ENCODE measurements at regions not wholly inside any gene's neighbourhood (a gene's known extent, or its start where the extent isn't known, plus 50 kb on each side); places are given as distances from the start of the nearest gene placed in this dataset.

GRCh38 chr3:30300809-30301208 is 305.6 kb upstream of the TGFBR2 start:
- H3K4me3 ChIP-seq (ENCODE audit: low read length): no peak overlapping the region
- no peak overlapping the region for H3K27ac ChIP-seq (ENCODE audit: low read depth, low read length)
- no peaks in the 10 kb centered on the region for H3K4me1 ChIP-seq (ENCODE audit: control insufficient read depth, insufficient read depth, low read length)
- no peaks in the 10 kb centered on the region for H3K36me3 ChIP-seq (ENCODE audit: control insufficient read depth, insufficient read depth, low read length)
- no peaks in the 10 kb centered on the region for H3K27me3 ChIP-seq (ENCODE audit: control insufficient read depth, insufficient read depth, low read length)
- H3K9ac ChIP-seq (ENCODE audit: low read length): no peak overlapping the region

- no peaks in the 10 kb centered on the region for H3K36me3 ChIP-seq (ENCODE audit: control insufficient read depth, insufficient read depth, low read length)
- H3K27ac ChIP-seq (ENCODE audit: low read depth, low read length): no peak overlapping the region
- H3K27me3 ChIP-seq (ENCODE audit: control insufficient read depth, insufficient read depth, low read length): no peaks in the 10 kb centered on the region
- no peak overlapping the region for H3K4me3 ChIP-seq (ENCODE audit: low read length)
- no peaks in the 10 kb centered on the region for H3K4me1 ChIP-seq (ENCODE audit: control insufficient read depth, insufficient read depth, low read length)
- no peak overlapping the region for H3K9ac ChIP-seq (ENCODE audit: low read length)
Observed at GRCh38 chr3:30302027-30302426, 304.4 kb upstream of the TGFBR2 start.

DNA sequence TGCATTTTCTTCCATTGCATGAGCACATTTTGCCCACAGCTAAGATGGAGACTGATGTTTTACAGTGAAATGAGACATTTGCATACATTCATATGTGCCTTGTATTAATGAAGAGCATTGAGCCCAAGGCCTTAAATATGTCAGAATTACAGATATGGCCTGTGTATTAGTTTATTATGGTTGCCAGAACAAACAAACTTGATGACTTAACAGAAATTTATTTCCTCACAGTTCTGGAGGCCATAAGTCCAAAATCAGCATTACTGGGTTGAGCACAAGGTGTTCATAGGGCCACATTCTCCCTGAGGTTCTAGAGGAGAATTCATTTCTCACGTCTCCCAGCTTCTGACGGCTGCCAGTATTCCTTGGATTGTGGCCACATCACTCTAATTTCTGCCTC is 302.6 kb upstream of the TGFBR2 start:
- Histone ChIP-seq H3K27me3 (ENCODE audit: control insufficient read depth, insufficient read depth, low read length) (no peaks in the 10 kb centered on the region), H3K4me1 (ENCODE audit: control insufficient read depth, insufficient read depth, low read length) (peaks cover 6% of the 10 kb centered on the region), H3K36me3 (ENCODE audit: control insufficient read depth, insufficient read depth, low read length) (no peaks in the 10 kb centered on the region), H3K27ac (ENCODE audit: low read depth, low read length) (no peak overlapping the region), H3K4me3 (ENCODE audit: low read length) (no peak overlapping the region), H3K9ac (ENCODE audit: low read length) (no peak overlapping the region)

- H3K27me3 ChIP-seq (ENCODE audit: control insufficient read depth, insufficient read depth, low read length): no peaks in the 10 kb centered on the region
- H3K4me1 ChIP-seq (ENCODE audit: control insufficient read depth, insufficient read depth, low read length): peaks cover 6% of the 10 kb centered on the region
- no peaks in the 10 kb centered on the region for H3K36me3 ChIP-seq (ENCODE audit: control insufficient read depth, insufficient read depth, low read length)
- no peak overlapping the region for H3K4me3 ChIP-seq (ENCODE audit: low read length)
- H3K9ac ChIP-seq (ENCODE audit: low read length): no peak overlapping the region
- H3K27ac ChIP-seq (ENCODE audit: low read depth, low read length): no peak overlapping the region
Observed at GRCh38 chr3:30305021-30305420, 301.4 kb upstream of the TGFBR2 start.

- H3K4me3 ChIP-seq (ENCODE audit: low read length): no peak overlapping the region
- no peaks in the 10 kb centered on the region for H3K36me3 ChIP-seq (ENCODE audit: control insufficient read depth, insufficient read depth, low read length)
- peaks cover 6% of the 10 kb centered on the region for H3K4me1 ChIP-seq (ENCODE audit: control insufficient read depth, insufficient read depth, low read length)
- H3K9ac ChIP-seq (ENCODE audit: low read length): no peak overlapping the region
- H3K27ac ChIP-seq (ENCODE audit: low read depth, low read length): no peak overlapping the region
- no peaks in the 10 kb centered on the region for H3K27me3 ChIP-seq (ENCODE audit: control insufficient read depth, insufficient read depth, low read length)
Observed at GRCh38 chr3:30306896-30307295, 299.5 kb upstream of the TGFBR2 start.

GRCh38 chr3:30307372-30307950 is 298.9 kb upstream of the TGFBR2 start:
- H3K27ac ChIP-seq (ENCODE audit: low read depth, low read length): no peak overlapping the region
- peaks cover 6% of the 10 kb centered on the region for H3K4me1 ChIP-seq (ENCODE audit: control insufficient read depth, insufficient read depth, low read length)
- no peak overlapping the region for H3K9ac ChIP-seq (ENCODE audit: low read length)
- H3K4me3 ChIP-seq (ENCODE audit: low read length): no peak overlapping the region
- H3K36me3 ChIP-seq (ENCODE audit: control insufficient read depth, insufficient read depth, low read length): no peaks in the 10 kb centered on the region
- H3K27me3 ChIP-seq (ENCODE audit: control insufficient read depth, insufficient read depth, low read length): no peaks in the 10 kb centered on the region

DNA sequence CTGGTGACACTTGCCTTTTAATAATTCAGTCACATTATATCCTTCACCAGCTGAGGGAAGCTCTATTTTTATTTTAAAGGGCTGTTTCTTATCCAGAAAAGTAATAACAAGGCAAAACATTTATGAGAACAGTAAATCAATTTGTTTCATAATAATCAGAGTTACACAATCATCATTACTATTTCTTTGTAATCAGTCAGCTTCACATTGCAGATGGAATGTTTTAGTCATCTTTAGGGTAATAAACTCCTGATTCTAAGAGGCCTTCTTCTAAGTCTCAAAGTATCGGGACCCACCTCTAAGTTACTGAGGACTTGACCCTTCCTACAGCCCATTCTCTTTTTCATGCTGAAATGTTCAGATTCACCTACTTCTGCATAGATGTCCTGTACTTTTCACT is 298.3 kb upstream of the TGFBR2 start:
- no peaks in the 10 kb centered on the region for H3K36me3 ChIP-seq (ENCODE audit: control insufficient read depth, insufficient read depth, low read length)
- no peaks in the 10 kb centered on the region for H3K27me3 ChIP-seq (ENCODE audit: control insufficient read depth, insufficient read depth, low read length)
- no peak overlapping the region for H3K4me3 ChIP-seq (ENCODE audit: low read length)
- H3K27ac ChIP-seq (ENCODE audit: low read depth, low read length): no peak overlapping the region
- H3K9ac ChIP-seq (ENCODE audit: low read length): no peak overlapping the region
- peaks cover 6% of the 10 kb centered on the region for H3K4me1 ChIP-seq (ENCODE audit: control insufficient read depth, insufficient read depth, low read length)

DNA sequence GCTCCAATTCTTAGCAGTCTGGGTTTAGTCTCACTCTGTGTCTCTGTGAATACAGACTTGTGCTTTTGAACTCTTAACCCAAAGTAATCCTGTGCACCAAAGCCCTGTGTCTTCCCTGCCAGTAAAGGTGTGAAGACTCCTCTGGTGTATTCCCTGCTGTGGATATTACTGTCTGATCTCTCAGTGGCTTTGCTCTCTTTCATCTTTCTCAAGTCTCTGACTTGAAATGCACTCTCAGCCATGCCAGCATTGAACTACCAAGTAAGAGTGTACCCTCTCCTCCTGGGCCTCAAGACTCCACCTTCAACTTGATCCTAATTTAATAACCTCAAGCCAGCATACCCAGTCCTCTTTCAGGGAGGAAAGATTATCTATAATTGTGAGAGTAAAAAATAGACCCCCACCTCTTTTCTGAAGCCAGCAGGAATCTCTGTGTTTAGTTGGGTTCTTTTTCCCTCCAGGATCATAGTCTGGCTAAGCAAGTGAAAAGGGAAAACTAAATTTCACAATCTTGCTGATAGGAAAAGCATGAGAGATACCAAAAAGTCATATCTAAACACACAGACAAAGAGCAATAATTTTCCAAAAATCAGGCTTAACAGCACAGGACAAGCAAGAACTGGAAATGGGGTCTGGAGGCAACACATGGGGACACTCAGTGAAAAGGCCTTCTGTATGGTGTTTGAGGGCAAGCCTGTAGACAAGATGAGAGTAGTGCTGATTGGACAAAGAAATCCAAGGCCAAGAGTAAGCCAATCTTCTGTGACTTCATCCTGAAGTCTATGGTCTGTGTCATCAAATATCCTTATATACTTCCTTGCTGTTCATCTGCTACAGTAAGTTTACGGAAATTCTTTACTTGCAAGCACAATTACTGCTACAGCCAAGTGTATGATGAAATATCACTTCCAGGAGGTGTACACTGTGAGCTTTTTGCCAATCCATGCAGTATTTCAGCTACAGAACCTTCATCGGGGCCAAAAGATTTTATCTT is 296.1 kb upstream of the TGFBR2 start:
- H3K4me3 ChIP-seq (ENCODE audit: low read length): no peak overlapping the region
- no peak overlapping the region for H3K9ac ChIP-seq (ENCODE audit: low read length)
- H3K27ac ChIP-seq (ENCODE audit: low read depth, low read length): no peak overlapping the region
- no peaks in the 10 kb centered on the region for H3K36me3 ChIP-seq (ENCODE audit: control insufficient read depth, insufficient read depth, low read length)
- peaks cover 6% of the 10 kb centered on the region for H3K4me1 ChIP-seq (ENCODE audit: control insufficient read depth, insufficient read depth, low read length)
- no peaks in the 10 kb centered on the region for H3K27me3 ChIP-seq (ENCODE audit: control insufficient read depth, insufficient read depth, low read length)

DNA sequence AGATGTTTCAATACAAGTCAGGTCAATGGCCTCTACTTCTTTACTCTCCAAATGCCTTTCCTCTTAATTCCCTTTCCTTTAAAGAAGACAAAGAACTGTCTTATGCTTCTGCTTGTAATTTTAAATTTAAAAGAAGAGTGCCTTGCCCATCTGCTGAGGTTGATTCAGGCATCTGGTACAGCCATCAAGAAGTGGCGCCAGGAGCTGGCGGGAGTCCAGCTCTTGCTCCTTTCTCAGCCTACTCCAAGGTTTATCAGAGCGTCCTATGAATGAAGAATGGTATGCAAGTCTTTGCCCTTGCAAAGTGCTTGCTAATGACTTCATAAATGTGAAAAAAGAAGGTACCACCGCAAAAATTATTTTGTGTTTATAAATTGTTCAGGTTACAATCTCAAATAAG is 294.6 kb upstream of the TGFBR2 start:
- Histone ChIP-seq H3K27ac (ENCODE audit: low read depth, low read length) (no peak overlapping the region), H3K27me3 (ENCODE audit: control insufficient read depth, insufficient read depth, low read length) (no peaks in the 10 kb centered on the region), H3K4me1 (ENCODE audit: control insufficient read depth, insufficient read depth, low read length) (peaks cover 6% of the 10 kb centered on the region), H3K9ac (ENCODE audit: low read length) (no peak overlapping the region), H3K4me3 (ENCODE audit: low read length) (no peak overlapping the region), H3K36me3 (ENCODE audit: control insufficient read depth, insufficient read depth, low read length) (no peaks in the 10 kb centered on the region)

DNA sequence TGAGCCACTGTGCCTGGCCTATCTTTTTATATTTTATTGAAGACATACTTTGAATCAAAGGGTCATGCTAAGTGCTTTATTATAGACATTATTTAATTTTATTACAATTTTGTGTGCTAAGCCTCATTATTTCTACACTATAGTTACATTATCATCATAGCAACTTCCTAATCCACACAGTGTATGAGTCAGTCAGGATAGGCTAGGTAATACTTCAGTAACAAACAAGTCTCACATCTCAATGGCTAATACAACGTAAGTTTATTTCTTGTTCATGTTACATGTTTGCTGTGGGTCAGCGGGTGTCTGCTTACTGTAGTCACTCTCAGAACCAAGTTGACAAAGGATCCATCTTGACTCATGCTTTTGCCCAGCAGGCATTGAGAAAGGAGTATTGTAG is 292.6 kb upstream of the TGFBR2 start:
- Histone ChIP-seq H3K9ac (ENCODE audit: low read length) (no peak overlapping the region), H3K4me3 (ENCODE audit: low read length) (no peak overlapping the region), H3K36me3 (ENCODE audit: control insufficient read depth, insufficient read depth, low read length) (no peaks in the 10 kb centered on the region), H3K4me1 (ENCODE audit: control insufficient read depth, insufficient read depth, low read length) (no peaks in the 10 kb centered on the region), H3K27ac (ENCODE audit: low read depth, low read length) (no peak overlapping the region), H3K27me3 (ENCODE audit: control insufficient read depth, insufficient read depth, low read length) (no peaks in the 10 kb centered on the region)

DNA sequence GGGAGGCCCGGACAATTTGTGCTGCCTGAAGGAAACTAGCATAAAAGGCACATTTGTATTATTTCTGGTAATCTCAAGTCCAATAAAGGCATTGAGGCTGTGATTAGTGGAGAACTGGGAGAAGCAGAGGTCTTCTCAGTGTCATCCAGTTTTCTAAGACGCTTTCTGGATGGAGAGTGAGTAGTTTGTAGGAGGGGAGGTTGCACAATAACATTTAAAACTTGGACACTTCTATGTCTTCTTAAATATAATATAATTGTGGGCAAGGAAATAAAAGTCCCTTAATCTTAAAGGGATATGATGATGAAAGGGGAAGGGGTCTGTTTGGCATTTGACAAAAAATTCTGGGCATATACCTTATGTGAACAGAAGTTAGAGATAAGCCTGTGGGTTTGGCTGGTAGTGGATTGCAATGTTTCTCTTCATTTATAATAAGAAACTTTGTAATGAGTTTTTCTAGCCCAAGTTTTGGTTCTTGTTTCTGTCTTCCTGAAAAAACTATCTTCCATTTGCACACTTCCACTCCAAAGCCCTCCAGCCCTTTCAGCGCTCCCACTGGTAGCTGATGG is 291.6 kb upstream of the TGFBR2 start:
- Histone ChIP-seq H3K9ac (ENCODE audit: low read length) (no peak overlapping the region), H3K36me3 (ENCODE audit: control insufficient read depth, insufficient read depth, low read length) (no peaks in the 10 kb centered on the region), H3K27ac (ENCODE audit: low read depth, low read length) (no peak overlapping the region), H3K27me3 (ENCODE audit: control insufficient read depth, insufficient read depth, low read length) (no peaks in the 10 kb centered on the region), H3K4me1 (ENCODE audit: control insufficient read depth, insufficient read depth, low read length) (no peaks in the 10 kb centered on the region), H3K4me3 (ENCODE audit: low read length) (no peak overlapping the region)

- no peak overlapping the region for H3K27ac ChIP-seq (ENCODE audit: low read depth, low read length)
- no peak overlapping the region for H3K4me3 ChIP-seq (ENCODE audit: low read length)
- no peaks in the 10 kb centered on the region for H3K36me3 ChIP-seq (ENCODE audit: control insufficient read depth, insufficient read depth, low read length)
- H3K4me1 ChIP-seq (ENCODE audit: control insufficient read depth, insufficient read depth, low read length): no peaks in the 10 kb centered on the region
- no peak overlapping the region for H3K9ac ChIP-seq (ENCODE audit: low read length)
- H3K27me3 ChIP-seq (ENCODE audit: control insufficient read depth, insufficient read depth, low read length): no peaks in the 10 kb centered on the region
Observed at GRCh38 chr3:30315447-30315846, 291.0 kb upstream of the TGFBR2 start.

Data from rectal smooth muscle tissue (tissue), 1 donor.